B cell (primary cell): ENCODE measurements at regions not wholly inside any gene's neighbourhood (a gene's known extent, or its start where the extent isn't known, plus 50 kb on each side); places are given as distances from the start of the nearest gene placed in this dataset.

Source experiments
- CTCF ChIP-seq: fragments of 200-600 bp; IDR thresholded peaks from one replicate; pipeline ENCODE4 v1.8.0; 2022; ENCODE audit warnings: antibody characterized with exemption, mild to moderate bottlenecking
- EZH2 ChIP-seq: IDR thresholded peaks from 2 replicates; pipeline ENCODE4 v1.6.1; 2012; ENCODE audit warnings: borderline replicate concordance, low read depth, mild to moderate bottlenecking, moderate library complexity, low read length; ENCODE audit not compliant: insufficient read depth, poor library complexity, severe bottlenecking

GRCh38 chr2:128386066-128386465 lies 67.4 kb upstream of the HS6ST1 start:
- TF ChIP-seq EZH2 (no peak), CTCF (no peak)
